ENCODE measurements at regions not wholly inside any gene's neighbourhood (a gene's known extent, or its start where the extent isn't known, plus 50 kb on each side); places are given as distances from the start of the nearest gene placed in this dataset.
"Not testable (repeated sequence)": the region's sequence is repeated elsewhere in the genome, so short reads cannot be mapped to it uniquely, and the experiment has no call there.

DNA sequence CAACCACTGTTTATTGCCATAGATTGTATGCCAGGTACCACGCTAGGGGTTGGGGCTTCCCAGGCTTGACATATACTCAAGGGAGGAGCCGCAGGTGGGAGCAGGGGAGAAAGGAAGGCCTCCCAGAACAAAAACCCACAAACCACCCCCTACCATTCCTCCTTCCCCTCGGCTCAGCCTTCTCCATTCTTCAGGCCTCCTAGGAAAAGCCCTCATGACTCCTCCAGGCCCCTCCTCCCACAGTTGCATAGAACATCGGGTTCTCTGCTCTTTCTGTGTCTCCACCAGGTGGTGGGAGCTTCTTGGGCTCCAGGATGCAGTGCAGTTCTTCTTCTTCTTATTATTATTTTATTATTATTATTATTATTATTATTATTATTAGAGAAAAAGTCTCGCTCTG, 80.3 kb downstream of the ZFP36L2 start:
- no peak for DNase-seq

DNA sequence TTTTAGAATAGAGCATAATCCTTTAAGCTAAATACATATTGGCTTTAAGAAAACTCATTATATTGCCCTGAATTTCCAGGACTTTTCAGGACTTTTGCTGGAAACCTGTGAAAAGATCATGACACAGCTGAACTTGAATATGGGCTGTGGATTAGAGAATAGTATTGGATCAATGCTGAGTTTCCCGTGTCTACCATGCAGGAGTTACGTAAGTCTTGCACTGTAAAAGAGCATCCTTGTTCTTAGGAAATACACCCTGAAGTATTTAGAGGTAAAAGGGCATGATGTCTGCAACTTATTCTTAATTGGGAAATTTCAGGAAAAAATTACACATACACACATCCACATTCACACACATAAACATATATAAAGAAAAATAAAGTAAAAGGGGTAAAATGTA, 82.1 kb downstream of the ZFP36L2 start:
- no peak for DNase-seq

DNA sequence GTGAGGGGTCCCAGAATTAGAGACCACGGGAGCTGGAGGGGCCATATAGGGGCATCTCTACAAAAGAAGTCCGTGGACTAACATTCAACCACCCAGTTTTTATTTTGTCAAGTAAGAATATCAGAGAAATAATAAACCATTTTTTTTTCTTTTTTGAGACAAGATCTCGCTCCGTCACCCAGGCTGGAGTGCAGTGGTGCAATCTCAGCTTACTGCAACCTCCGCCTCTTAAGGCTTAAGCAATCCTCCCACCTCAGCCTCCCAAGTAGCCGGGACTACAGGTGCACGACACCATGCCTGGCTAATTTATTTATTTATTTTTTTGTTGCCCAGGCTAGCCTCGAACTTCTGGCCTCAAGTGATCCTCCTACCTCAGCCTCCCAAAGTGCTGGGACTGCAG, 82.7 kb downstream of the ZFP36L2 start:
- no peak for DNase-seq

DNA sequence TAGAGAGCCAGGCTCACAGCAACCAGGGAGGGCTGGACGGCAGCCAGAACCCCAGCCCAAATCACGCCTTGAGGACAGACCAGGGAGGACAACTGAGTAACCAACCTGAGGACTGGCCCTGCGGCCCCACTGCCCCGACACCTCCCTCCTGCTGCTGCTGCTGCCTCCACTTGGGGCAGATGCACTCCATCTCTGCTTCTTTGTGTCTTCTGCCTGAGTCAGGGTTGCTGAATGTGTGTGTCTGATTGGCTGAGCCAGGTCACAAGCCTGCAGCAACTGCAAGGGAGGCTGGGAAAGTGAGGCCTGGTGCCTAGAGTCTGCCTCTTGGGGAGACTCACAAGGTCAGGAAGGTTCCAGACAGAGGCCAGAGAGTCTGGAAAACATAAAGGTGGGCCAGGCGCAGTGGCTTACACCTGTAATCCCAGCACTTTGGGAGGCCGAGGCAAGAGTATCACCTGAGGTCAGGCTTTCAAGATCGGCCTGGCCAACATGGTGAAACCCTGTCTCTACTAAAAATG, 83.4 kb downstream of the ZFP36L2 start:
- peak; percentile 55 for DNase-seq

DNA sequence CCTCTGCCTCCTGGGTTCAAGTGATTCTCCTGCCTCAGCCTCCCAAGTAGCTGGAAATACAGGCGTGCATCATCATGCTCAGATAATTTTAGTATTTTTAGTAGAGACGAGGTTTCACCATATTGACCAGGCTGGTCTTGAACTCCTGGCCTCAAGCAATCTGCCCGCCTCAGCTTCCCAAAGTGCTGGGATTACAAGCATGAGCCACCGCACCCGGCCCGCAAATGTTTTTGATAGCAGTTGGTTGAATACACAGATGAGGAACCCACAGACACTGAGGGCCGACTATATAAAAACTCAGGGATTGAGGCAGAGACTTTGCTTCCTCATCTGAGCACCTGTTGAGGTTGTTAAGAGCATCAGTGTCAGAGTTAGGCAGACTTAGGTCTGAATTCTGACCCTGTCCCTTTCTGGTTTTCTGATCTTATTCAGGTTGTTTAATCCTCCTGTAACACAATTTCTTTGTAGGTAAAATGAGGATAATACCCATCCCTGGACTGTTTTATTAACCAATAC, 84.7 kb downstream of the ZFP36L2 start:
- DNase-seq: not testable (repeated sequence)

DNA sequence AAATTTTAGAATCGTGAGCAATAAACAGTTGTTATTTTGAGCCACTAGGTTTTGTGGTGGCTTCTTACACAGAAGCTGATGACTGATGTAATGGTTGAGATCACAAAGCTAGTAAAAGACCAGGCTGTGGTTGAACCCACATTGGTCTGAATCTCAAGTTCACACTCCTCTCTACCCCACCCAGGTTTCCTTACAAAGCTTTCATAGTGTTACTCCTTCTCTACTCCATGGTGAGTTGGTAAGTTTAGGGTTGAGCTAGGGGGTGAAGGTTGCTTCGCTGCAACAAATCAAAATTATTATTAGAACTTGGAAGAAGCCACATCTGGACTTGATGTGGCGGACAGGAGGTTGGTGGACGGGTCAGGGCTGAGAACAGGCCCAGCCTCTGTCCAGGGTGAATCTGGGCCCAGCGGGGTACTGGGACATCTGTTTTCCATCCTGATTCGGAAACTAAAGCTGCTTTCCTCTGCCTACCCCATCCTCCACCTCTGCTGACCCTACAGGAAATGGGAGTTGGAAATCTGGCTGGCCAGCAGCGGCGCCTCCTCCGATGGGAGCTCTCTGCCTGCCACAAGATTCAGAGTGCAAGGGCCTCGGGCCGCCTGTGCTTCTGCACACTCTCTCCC, 86.3 kb downstream of the ZFP36L2 start:
- no peak for DNase-seq

DNA sequence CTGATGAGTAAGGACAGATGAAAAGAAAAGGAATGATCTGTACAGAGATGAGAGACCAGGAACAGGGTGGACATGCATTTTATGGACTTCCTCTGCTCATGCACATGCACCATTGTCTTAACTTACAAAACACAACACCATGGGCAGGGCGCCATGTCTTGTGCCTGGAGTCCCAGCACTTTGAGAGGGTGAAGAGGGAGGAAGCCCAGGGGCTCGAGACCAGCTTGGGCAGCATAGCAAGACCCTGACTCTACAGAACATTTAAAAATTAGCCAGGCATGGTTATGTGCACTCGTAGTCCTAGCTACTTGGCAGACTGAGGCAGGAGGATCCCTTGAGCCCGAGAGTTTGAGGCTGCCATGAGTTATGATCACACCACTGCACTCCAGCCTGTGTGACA, 86.9 kb downstream of the ZFP36L2 start:
- DNase-seq: no peak

DNA sequence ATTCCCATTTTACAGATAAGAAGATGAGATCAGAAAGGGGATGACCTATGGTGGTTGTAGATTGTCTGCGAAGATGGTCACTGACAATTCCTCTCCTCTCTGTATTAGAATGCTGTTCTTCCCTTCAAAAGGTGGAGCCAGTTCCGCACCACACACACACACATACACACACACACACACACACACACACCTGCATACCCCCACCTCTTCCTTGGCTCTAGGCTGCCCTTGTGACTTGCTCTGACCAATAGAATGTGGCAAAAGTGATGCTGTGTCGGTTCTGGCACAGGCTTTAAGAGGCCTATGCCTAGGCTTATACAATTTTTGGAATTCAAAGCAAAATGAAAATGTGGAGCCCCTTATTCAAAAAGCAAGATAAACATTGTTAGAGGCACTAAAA, 88.0 kb downstream of the ZFP36L2 start:
- no peak for DNase-seq

DNA sequence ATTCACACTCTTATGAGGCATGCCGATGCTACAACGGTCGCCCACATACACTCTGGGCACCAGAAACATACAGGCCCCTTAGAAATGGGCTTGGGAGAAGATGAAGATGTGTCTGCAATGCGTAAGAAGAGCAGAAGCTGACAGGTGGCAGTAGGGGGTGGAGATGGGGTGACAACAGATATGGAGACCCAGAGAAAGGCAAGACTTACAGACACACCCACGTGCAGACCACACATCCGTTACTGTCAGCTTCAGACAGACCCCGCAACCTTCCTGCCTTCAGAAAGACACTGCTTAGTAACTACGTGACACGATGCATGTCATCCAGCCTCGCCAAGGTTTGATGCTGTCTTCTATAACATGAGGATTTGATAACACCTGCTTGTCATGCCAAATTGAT, 89.5 kb downstream of the ZFP36L2 start:
- peak; percentile 80 for DNase-seq

DNA sequence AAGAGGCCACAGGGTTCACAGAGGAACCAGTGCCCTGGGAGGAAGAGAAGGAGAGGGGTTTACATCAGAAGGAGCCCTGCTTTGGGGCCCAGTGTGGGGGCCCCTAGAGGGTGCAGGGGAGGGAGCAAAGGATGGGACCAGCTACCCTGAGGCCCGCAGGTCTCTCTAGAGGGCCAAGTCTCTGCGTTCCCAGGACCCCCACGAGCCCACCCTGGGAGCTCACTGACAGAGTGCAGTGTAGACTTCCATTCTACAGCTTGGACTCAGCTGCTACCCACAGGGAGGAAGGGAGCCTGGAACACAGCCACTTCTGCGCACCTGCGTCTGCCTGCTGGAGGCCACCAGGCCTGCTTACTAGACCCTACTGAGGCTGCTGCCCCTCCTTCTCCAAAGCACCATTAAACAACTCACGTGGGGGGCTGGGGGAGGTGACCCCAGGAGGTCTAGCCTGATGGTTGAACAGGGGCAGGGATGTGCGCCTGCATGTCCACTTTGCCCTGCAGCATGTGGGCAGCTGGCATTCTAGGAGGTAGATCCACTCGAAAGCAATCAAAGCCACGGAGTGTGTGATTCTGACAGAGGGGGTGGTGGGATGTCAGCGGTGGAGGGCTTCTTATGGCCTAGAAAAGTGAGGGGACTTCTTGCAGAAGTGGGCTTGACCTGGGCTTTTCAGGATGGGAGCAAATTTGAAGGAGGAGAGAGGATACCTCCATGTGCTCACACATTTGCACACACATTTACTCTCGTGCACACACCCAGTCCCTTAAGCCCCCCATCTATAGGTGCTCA, 90.2 kb downstream of the ZFP36L2 start:
- no peak for DNase-seq

DNA sequence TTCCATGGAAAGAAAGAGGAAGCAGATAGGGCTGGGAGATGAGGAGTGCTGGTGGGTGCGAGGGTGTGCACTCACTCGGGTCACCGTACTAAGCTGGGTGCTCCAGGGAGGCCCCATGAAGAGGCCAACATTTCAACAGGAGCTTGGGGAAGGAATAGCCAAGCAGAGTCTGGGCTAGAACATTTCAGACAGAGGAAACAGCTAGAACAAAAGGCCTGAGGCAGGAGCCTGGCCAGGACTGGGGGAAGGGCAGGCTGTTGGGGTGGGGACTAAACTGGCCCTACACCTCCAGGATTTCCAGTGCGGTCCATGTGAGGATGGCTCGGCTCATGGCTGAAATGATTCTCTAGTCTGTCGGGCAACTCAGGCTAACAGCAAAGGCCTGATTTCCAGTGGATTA, 90.8 kb downstream of the ZFP36L2 start:
- DNase-seq: no peak

DNA sequence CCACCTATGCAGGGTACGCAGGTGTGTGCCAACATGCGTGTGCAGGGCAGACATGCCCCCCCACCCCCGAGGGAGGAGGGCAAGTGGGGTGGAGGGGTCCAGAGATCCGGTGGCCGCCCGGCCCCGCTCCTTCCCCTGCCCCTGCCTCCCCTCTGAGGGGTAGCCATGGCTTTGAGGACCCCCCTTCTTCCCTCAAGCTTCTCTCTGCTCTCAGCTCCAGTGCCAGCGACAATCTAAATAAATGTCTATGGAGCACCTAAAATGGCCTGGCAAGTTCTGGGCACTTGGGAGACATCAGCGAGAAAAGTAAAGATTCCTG, 91.9 kb downstream of the ZFP36L2 start:
- no peak for DNase-seq

DNA sequence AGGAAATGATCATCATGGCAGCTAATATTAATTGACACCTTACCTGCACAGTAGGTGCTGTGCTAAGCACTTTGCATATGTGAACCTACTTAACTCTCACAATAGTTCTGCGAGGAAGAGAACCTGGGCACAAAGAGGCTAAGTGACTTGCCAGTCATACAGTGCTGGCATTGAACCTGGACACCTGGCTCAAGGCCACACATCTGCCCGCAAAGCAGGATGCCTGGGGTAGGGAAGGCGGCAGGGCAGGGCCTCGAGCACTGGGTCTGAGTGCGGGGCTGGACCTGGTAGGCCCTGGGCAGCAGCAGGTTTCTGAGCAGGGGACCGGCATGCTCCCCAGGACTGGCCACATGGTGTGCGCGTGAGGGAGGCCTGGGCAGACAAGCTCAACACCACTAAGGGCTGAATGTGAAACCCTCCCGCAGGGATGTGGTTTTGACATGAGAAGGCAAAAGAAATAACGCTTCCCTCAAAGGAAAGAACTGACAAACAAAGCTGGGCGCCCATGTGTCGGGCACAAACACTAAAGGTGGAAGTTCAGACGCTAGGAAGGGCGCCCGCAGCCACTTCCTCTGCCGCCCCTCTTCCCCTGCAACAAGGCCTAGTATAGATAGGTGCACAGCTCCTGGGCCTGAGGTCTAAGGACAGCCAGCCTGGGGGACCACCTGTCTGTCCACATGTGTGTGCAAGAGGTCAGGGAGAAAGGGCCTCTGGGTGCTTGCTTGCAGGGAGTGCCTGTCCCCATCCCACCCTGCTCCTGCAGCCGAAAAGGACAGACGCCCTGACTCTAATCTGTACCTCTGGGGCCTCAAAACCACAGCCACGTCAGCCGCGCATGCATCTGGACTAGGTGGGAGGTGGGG, 92.5 kb downstream of the ZFP36L2 start:
- peak; percentile 78 for DNase-seq

DNA sequence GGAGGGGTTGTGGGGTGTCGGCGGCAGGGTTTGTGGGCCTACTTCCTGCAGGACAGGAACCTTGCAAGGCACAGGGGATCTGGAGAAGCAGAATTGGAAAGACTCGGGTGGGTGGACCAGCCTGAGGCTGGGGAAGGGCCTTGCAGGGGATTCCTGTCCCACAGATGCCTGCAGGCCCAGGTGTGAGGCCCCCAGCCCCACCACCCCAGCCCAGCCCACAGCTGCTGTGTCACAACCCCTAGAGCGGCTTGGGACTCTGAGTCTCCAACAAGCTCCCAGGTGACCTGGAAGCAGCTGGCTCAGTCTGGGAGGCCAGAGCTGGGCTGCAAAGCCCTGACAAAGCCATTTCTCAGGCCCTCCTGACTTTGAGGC, 93.1 kb downstream of the ZFP36L2 start:
- peak; percentile 22 for DNase-seq

DNA sequence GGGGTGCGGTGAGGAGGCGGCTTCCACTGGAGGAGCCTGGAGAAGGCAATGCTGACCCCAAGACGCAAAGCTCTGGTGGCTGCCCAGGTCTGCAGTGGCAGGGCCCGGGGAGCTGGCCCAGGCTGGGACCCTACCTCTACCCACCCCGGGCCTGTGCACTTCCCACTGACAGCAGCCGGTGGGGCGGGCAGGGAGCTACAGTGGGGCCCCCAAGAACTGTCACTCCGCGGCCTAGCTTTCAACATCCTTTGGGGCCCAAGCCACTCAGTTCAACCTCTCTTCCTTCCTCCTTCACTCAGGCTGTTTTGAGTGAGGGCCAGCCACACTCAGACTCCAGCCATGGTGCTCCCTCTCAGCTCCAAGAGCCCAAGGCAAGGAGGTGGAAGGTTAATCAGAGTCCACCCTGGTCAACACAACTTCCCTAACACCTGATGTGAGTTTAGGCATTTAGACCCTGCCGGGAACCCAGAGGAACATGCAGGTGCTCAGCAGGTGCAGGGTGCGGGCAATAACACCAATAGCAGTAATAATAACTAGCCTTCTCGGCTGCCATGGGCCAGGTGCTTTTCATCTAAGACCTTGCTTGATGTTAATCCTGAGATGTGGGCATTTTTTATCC, 93.6 kb downstream of the ZFP36L2 start:
- peak; percentile 40 for DNase-seq

DNA sequence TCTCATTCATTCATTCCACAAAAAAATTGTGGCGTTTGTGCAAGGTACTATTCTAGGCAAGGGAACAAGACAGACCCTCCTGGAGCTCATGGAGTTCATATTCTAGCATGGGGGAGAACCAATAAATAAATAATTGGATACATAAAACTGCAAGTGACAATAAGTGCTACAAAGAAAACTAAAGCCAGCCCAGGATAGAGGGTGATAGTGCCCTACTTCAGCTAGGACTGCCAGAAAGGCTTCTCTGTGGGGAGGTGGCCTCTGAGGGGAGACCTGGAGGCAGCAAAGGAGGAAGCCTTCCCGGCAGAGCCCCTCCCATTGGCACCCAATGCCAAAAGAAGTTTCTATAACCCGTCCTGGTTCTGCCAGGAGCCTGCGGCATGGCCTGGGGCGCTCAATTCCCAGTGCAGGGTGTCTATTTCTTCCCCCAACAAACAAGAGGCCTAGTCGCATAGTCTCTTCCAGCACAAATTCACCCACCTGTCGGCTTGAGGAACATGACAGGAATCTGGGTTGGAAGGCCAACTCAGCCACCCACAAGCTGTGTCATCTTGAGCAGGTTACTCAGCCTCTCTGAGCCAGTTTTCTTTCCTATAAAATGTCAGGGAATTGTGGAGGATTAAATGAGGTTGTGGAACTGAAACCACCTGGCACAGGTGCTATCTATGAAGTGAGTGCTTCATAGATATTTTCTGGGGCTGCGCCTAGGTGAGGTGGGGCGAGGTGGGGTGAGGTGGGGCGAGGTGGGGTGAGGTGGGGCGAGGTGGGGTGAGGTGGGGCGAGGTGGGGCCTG, 94.3 kb downstream of the ZFP36L2 start:
- peak; percentile 12 for DNase-seq

DNA sequence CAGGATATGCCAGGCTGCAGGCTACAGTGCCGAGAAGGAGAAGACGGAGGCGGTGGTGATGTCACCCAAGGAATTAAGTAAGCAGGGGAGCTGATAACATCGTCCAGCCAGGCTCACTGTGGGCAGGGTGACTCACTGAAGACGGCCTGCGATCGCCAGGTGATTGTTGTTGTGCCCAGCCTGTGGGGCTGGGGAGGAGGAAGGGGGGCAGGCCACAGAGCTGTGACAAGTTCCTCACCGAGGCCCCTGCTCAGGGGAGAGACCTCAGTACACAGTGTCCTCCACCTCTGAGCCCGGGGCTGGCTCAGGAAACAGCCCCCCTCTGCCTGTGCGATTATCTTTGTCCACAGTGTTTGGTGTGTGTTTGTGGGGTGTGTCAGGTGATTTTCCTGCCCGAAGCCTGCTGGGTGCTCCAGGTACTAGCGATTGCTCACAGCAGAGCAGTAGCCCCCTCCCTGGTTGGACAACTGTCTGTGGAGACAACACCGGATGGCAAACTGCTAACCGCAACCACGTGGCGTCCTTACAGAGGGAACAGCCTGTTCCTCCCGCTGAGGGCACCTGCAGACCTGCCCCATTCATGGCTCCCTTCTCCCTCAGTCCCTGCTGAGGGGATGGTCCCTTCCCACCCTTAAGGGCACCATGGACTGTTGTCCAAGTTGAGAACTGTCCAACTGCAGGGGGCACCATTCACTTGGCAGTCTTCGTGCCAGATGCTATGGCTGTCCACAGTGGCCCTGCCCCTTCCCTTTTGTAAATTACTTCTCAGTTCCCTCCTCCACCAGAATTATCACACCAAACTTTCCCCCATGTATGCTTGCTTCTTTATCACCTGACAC, 95.1 kb downstream of the ZFP36L2 start:
- DNase-seq: peak; percentile 82

DNA sequence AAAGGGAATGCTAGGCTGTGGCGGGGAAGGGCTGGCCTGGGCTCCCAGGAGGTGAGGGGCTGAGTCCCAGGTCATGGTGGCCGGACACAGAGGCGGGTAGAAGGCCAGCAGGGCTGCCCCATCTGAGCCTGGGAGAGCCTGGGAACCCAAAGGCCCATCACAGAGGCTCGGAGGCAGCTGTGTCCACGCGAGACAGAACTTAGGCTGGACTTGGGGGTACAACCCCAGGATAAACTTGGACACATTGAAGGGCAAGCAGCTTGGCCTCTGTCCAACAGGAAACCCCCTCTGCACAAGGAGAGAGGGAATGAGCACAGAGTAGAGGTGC, 95.9 kb downstream of the ZFP36L2 start:
- no peak for DNase-seq

DNA sequence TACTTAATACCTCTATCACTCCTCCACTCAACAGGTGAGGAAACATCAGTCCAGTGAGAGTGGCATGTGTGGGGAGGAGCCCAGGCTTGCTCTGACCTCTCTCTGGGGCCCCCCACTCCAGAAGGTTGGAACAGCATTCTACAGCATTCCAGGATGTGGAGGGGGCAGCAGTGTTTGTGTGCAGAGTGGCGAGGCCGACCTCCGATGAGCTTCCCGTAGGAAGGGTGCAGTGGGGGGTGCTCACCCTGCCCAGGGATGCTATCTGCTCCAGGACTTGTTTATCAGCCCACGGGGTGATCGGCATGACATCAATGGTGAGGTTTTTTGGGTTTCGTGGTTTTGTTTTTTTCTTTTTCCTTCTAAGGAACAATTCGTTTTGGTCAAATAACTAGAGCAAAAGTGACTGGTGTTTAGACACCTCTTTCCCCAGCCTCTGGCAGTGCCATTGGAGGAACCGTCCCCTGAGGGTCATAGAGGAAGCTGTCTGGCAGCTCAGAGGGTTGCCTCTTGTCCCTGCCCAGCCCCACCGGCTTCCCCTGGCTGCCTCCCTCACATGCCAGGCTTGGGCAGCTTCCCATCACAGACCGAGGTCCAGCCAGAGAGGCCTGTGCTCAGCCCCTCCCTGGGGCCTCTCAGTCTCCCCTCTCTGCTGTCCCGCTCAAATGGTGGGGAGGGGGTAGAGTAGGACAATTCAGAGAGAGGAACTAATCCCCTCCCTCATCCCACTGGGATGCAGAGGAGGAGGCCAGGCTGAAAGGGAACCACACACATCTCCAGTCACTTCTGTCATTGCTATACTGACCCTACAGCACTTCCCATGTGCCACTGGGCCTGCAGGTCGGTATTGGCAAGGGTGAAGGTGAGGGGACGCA, 96.5 kb downstream of the ZFP36L2 start:
- DNase-seq: peak; percentile 43

DNA sequence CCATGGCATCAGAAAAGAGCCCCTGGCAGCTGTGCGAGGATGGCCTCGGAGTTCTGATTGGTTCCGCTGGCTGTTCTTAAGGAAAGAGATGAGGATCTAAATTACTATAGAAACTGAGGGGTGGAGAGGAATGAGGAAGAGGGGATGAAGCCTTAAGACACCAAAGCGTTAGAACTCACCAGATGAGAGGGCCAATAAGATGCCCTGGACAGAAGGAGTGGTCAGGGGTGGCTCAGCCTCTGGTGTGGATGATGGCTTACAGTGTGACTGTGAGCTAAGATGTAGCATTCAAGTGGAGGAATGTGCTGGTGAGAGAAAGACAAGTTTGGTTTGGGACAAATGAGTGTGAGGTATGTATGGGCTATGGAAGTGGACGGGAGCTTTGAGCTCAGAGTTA, 97.8 kb downstream of the ZFP36L2 start:
- no peak for DNase-seq

Measured in stimulated activated CD4-positive, alpha-beta T cell treated with anti-CD3 and anti-CD28 coated beads, Interleukin-15, amount 100 ng/mL, for 24 hours (primary cell).